ENCODE measurements at regions not wholly inside any gene's neighbourhood (a gene's known extent, or its start where the extent isn't known, plus 50 kb on each side); places are given as distances from the start of the nearest gene placed in this dataset.

DNA sequence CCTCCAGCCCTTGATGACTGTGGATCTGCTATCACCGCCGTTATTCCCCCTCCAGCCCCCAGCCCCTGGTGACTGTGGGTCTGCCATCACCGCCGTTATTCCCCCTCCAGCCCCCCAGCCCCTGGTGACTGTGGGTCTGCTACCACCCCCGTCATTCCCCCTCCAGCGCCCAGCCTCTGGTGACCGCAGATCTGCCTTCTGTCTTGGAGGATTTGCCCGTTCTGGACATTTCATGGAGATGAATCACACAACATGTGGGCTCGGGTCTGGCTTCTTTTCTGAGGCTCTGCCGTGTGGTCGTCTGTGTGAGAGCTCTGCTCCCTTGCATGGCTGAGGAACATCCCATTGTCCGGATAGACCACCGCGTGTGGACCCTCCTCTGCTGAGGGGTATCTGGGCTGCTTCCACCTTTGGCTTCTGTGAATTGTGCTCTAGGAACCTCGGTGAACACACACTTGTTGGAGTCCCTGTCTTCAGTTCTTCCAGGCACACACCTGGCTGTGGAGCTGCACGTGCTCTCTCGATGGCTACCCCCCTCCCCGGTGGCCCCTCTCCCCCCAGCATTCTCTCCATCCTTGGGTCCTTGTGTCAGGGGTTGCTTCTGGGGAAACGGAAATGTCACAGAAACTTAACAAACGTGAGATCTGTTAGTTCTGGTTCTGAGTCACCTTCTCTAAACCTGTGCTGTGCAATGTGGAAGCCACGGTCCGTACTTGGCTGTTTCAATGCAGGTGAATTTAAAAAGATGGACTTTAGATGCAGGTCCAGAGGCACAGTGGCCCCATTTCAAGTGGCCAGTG, 105.3 kb upstream of the COL5A1 start:
- Histone ChIP-seq H2BK20ac (ENCODE audit: low read length) (no peak overlapping the region), H4K20me1 (replicated peaks in 1 of 2; ENCODE audit: control insufficient read depth in 1 of 2, insufficient read depth in 2 of 2, low read length in 2 of 2) (no peaks in the 10 kb centered on the region), H3K4me3 (ENCODE audit: extremely low read depth in 1 of 4, insufficient read depth in 2 of 4, low read depth in 3 of 4, low read length in 4 of 4) (no peak overlapping the region), H3K9ac (replicated peaks in 1 of 4; ENCODE audit: extremely low read depth in 1 of 4, low read depth in 3 of 4, low read length in 3 of 4) (no peak overlapping the region), H4K8ac (ENCODE audit: extremely low read depth, insufficient read depth, low read length) (no peak overlapping the region), H3K9me3 (ENCODE audit: insufficient read depth in 2 of 2, low read depth in 1 of 2, low read length in 1 of 2) (peaks cover 0 to 3% of the 10 kb centered on the region in 2 experiments; a peak in 3 of 4 replicates), H4K5ac (ENCODE audit: insufficient read length, low read depth, low read length) (no peak overlapping the region), H3K4me2 (ENCODE audit: insufficient read depth in 1 of 2, low read depth in 2 of 2, low read length in 2 of 2) (no peak overlapping the region), H3K27me3 (replicated peaks in 1 of 4; ENCODE audit: control insufficient read depth in 3 of 4, extremely low read depth in 1 of 4, insufficient read depth in 3 of 4, low read length in 3 of 4) (no peaks in the 10 kb centered on the region; a peak in 1 of 7 replicates), H3K79me2 (ENCODE audit: control insufficient read depth in 1 of 2, insufficient read depth in 2 of 2, low read length in 2 of 2) (no peaks in the 10 kb centered on the region), H2BK12ac (ENCODE audit: low read depth, low read length) (no peak overlapping the region), H2BK5ac (ENCODE audit: low read depth, low read length) (no peak overlapping the region), H3K14ac (ENCODE audit: insufficient read length) (no peak overlapping the region), H2BK120ac (replicated peaks; ENCODE audit: low read depth, low read length) (no peak overlapping the region), H3K27ac (ENCODE audit: low read depth, low read length) (no peak overlapping the region), H3K23me2 (ENCODE audit: low read depth, low read length) (no peaks in the 10 kb centered on the region), H3K79me1 (ENCODE audit: low read depth, low read length) (no peaks in the 10 kb centered on the region), H4K91ac (replicated peaks; ENCODE audit: insufficient read length, low read length) (no peak overlapping the region), H3K36me3 (ENCODE audit: control insufficient read depth in 2 of 4, insufficient read depth in 4 of 4, low read length in 3 of 4) (no peaks in the 10 kb centered on the region), H3K18ac (ENCODE audit: extremely low read depth, low read length) (no peak overlapping the region), H2AFZ (ENCODE audit: low read length) (no peak overlapping the region), H3K23ac (ENCODE audit: insufficient read length) (no peak overlapping the region), H3K56ac (replicated peaks; ENCODE audit: insufficient read length, low read depth, low read length) (no peak overlapping the region), H2AK5ac (ENCODE audit: low read depth, low read length) (no peak overlapping the region), H3K4ac (replicated peaks; ENCODE audit: insufficient read length, low read depth, low read length) (no peak overlapping the region), H3K4me1 (replicated peaks in 1 of 4; ENCODE audit: control insufficient read depth in 3 of 4, insufficient read depth in 4 of 4, low read length in 3 of 4) (no peaks in the 10 kb centered on the region; a peak in 1 of 7 replicates), H2BK15ac (ENCODE audit: low read length) (no peak overlapping the region)
- WGBS, 2 experiments (ENCODE audit: extremely low coverage in 1 of 2, insufficient coverage in 1 of 2, insufficient read length in 1 of 2, insufficient replicate concordance in 2 of 2, low coverage in 1 of 2, low lambda C conversion rate in 2 of 2, missing lambda C conversion rate in 1 of 2): 85% methylated on average over 18 of the region's 22 CpGs; no CpG with 5 or more reads in 1 of the 2 experiments
- no peak for TF ChIP-seq EP300 (IDR thresholded peaks at IDR 0.05; ENCODE audit: borderline replicate concordance in 1 of 2, low read depth in 2 of 2, low read length in 2 of 2)
- no peak for TF ChIP-seq BACH1 (IDR thresholded peaks at IDR 0.05; ENCODE audit: low read length)
- no peak for TF ChIP-seq RXRA (IDR thresholded peaks at IDR 0.05; ENCODE audit: insufficient read depth, low read depth, low read length)
- no peak for TF ChIP-seq EZH2 (IDR thresholded peaks at IDR 0.05; ENCODE audit: low read depth, low read length, severe bottlenecking)
- TF ChIP-seq CREB1 (IDR thresholded peaks at IDR 0.05): no peak
- no peak for TF ChIP-seq TBP (IDR thresholded peaks at IDR 0.05; ENCODE audit: low read depth, low read length)
- no peak for TF ChIP-seq GTF2F1 (IDR thresholded peaks at IDR 0.05; ENCODE audit: borderline replicate concordance, low read depth, low read length)
- TF ChIP-seq POLR2A (IDR thresholded peaks at IDR 0.05; ENCODE audit: control extremely low read depth in 1 of 2, low read depth in 2 of 2, low read length in 2 of 2): no peak
- no peak for TF ChIP-seq BCL11A (IDR thresholded peaks at IDR 0.05; ENCODE audit: low read depth in 2 of 2, low read length in 2 of 2)
- no peak for TF ChIP-seq KDM1A (IDR thresholded peaks at IDR 0.05; ENCODE audit: borderline replicate concordance, low read length)
- TF ChIP-seq RAD21 (IDR thresholded peaks at IDR 0.05 in 1 of 2, conservative IDR thresholded peaks at IDR 0.05 in 1 of 2; ENCODE audit: low read depth in 2 of 2, low read length in 2 of 2): no peak
- DNase-seq (ENCODE audit: low read depth in 1 of 2, low spot score in 2 of 2) (no peak), FAIRE-seq (no peak)
- POLR2A ChIA-PET (ENCODE audit: partially characterized antibody): no interaction called here
- CTCF ChIA-PET (ENCODE audit: partially characterized antibody): interaction anchor here (0.6 kb wide), 2 partner anchors 35 to 622 kb away, joined by 4 to 5 read pairs; no protein-coding TSS in a partner anchor
